Astrocyte (in vitro differentiated cells and primary cell): ENCODE measurements at regions not wholly inside any gene's neighbourhood (a gene's known extent, or its start where the extent isn't known, plus 50 kb on each side); places are given as distances from the start of the nearest gene placed in this dataset.

Source experiments
- DNase-seq: peaks from one replicate; pipeline ENCODE4 v3.0.0-alpha.2; 2010; ENCODE audit warnings: low read depth
- FAIRE-seq: peaks from 2 replicates; lab custom pipeline; 2011; peaks lifted over from hg19 to GRCh38; lab: Jason Lieb, UNC
- H2AFZ ChIP-seq: 2 replicates; pipeline ENCODE4 v1.6.0; 2012; ENCODE audit warnings: low read depth, low read length, inconsistent platforms
- H3K27ac ChIP-seq: 2 replicates; pipeline ENCODE4 v1.5.1; 2011; ENCODE audit warnings: low read depth, low read length, inconsistent platforms
- H3K27me3 ChIP-seq: 2 replicates; pipeline ENCODE4 v1.6.0; 2011; ENCODE audit warnings: low read length, inconsistent platforms; ENCODE audit not compliant: insufficient read depth
- H3K36me3 ChIP-seq: 2 replicates; pipeline ENCODE4 v1.5.1; 2011; ENCODE audit warnings: low read length, inconsistent platforms; ENCODE audit not compliant: insufficient read depth
- H3K4me1 ChIP-seq: 2 replicates; pipeline ENCODE4 v1.5.1; 2011; ENCODE audit warnings: low read length, inconsistent platforms; ENCODE audit not compliant: insufficient read depth
- H3K4me2 ChIP-seq: 2 replicates; pipeline ENCODE4 v1.6.0; 2012; ENCODE audit warnings: low read length, inconsistent platforms
- H3K4me3 ChIP-seq: 2 replicates; pipeline ENCODE4 v1.5.1; 2011; ENCODE audit warnings: low read depth, mild to moderate bottlenecking, low read length, inconsistent platforms; ENCODE audit not compliant: insufficient read depth
- H3K79me2 ChIP-seq: 2 replicates; pipeline ENCODE4 v1.6.0; 2012; ENCODE audit warnings: mild to moderate bottlenecking, low read length, inconsistent platforms; ENCODE audit not compliant: insufficient read depth
- H3K9ac ChIP-seq: 2 replicates; pipeline ENCODE4 v1.6.0; 2012; ENCODE audit warnings: mild to moderate bottlenecking, low read length, inconsistent platforms
- H3K9me3 ChIP-seq: 2 replicates; pipeline ENCODE4 v1.5.1; 2012; ENCODE audit warnings: low read depth, mild to moderate bottlenecking, low read length, inconsistent platforms; ENCODE audit not compliant: insufficient read depth
- H4K20me1 ChIP-seq: 2 replicates; pipeline ENCODE4 v1.6.0; 2012; ENCODE audit warnings: low read length, inconsistent platforms; ENCODE audit not compliant: insufficient read depth
- H3K27ac Mint-ChIP-seq: one replicate; pipeline ENCODE4 v1.8.0; 2021; ENCODE audit warnings: mild to moderate bottlenecking, mixed read lengths; ENCODE audit not compliant: unreplicated experiment
- H3K27me3 Mint-ChIP-seq: one replicate; pipeline ENCODE4 v1.8.0; 2021; ENCODE audit warnings: low read depth, mixed read lengths; ENCODE audit not compliant: unreplicated experiment
- H3K36me3 Mint-ChIP-seq: one replicate; pipeline ENCODE4 v1.8.0; 2021; ENCODE audit warnings: low read depth, mixed read lengths; ENCODE audit not compliant: unreplicated experiment
- H3K4me1 Mint-ChIP-seq: one replicate; pipeline ENCODE4 v1.8.0; 2021; ENCODE audit warnings: low read depth, mixed read lengths; ENCODE audit not compliant: unreplicated experiment
- H3K4me3 Mint-ChIP-seq: one replicate; pipeline ENCODE4 v1.8.0; 2021; ENCODE audit warnings: mild to moderate bottlenecking, moderate library complexity, mixed read lengths; ENCODE audit not compliant: unreplicated experiment
- H3K9me3 Mint-ChIP-seq: one replicate; pipeline ENCODE4 v1.8.0; 2021; ENCODE audit warnings: mild to moderate bottlenecking, mixed read lengths; ENCODE audit not compliant: unreplicated experiment
- EZH2 ChIP-seq: IDR thresholded peaks from 2 replicates; pipeline ENCODE4 v1.6.1; 2012; ENCODE audit warnings: mild to moderate bottlenecking, low read length, inconsistent platforms; ENCODE audit not compliant: insufficient read depth
- TF ChIP-seq, protein P1 (sequence below): IDR thresholded peaks from 2 replicates; pipeline ENCODE4 v1.5.1; 2011; ENCODE audit warnings: low read depth, mild to moderate bottlenecking, inconsistent platforms, low read length, moderate library complexity; ENCODE audit not compliant: insufficient read depth

DNA sequence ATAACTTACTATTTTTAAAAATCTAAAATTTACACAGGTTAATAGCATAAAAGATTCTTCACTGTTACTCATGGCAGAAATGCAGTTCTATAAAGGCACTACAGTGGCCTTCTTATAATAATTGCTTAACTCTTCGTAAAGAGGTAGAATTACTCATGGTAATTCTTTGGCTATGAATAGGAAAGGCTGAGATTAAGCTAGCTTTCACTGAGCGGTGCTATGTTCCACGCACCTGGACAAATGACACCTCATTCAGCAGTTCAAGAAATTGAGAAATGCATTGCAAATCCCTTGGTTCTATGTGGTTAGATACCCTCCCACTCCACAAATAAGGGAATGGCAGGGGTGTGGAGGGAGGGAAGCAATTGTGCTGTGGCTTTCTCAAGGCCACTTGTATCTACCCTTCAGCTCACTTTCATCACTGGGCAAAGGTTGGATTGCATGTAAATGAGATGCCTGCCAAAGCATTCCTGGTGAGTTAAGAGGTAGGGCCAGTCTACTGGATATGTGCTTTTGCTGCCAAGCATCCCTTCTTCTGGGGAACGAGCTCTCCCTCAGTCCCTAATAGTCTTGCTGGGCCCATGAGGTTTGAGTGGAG, 210.9 kb downstream of the TEX36 start:
- no peaks in the 10 kb centered on the region for H3K79me2 ChIP-seq
- no peak for DNase-seq
- no peaks in the 10 kb centered on the region for H3K36me3 ChIP-seq
- no peak overlapping the region for H2AFZ ChIP-seq
- no peaks in the 10 kb centered on the region for H3K4me1 ChIP-seq
- H3K27ac ChIP-seq, result no peak overlapping the region
- Mint-ChIP-seq H3K9me3 (peaks cover 2% of the 10 kb centered on the region), H3K36me3 (no peaks in the 10 kb centered on the region), H3K27me3 (peaks cover 9% of the 10 kb centered on the region), H3K4me1 (no peaks in the 10 kb centered on the region), H3K27ac (no peak overlapping the region), H3K4me3 (no peak overlapping the region)
- H3K27me3 ChIP-seq, result peaks cover 6% of the 10 kb centered on the region
- no peak overlapping the region for H3K4me3 ChIP-seq
- H4K20me1 ChIP-seq, result no peaks in the 10 kb centered on the region
- TF ChIP-seq, protein P1, sequence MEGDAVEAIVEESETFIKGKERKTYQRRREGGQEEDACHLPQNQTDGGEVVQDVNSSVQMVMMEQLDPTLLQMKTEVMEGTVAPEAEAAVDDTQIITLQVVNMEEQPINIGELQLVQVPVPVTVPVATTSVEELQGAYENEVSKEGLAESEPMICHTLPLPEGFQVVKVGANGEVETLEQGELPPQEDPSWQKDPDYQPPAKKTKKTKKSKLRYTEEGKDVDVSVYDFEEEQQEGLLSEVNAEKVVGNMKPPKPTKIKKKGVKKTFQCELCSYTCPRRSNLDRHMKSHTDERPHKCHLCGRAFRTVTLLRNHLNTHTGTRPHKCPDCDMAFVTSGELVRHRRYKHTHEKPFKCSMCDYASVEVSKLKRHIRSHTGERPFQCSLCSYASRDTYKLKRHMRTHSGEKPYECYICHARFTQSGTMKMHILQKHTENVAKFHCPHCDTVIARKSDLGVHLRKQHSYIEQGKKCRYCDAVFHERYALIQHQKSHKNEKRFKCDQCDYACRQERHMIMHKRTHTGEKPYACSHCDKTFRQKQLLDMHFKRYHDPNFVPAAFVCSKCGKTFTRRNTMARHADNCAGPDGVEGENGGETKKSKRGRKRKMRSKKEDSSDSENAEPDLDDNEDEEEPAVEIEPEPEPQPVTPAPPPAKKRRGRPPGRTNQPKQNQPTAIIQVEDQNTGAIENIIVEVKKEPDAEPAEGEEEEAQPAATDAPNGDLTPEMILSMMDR, result no peak
- no peak for TF ChIP-seq EZH2
- peaks cover 3% of the 10 kb centered on the region for H3K9me3 ChIP-seq
- no peak for FAIRE-seq
- H3K9ac ChIP-seq, result no peak overlapping the region
- H3K4me2 ChIP-seq, result no peak overlapping the region

DNA sequence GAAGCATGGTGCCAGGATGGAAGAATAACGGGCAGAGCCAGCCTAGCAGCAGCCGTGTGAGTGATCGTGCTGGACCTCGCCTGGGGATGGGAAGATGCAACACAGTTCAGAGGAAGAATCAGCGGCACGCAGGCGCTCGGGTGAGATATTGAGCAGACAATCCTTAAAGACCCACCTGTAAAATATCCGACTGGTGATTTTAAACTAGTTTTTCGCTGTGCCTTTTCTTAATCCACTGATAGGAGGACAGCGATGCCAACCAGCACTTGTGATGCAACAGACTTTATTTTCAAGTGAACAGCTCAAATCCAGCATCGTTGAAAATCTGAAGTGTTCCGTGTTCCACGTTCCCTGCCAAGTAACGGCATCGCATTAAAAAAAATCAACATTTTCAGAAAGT, 214.7 kb downstream of the TEX36 start:
- no peaks in the 10 kb centered on the region for H4K20me1 ChIP-seq
- no peaks in the 10 kb centered on the region for H3K4me1 ChIP-seq
- no peaks in the 10 kb centered on the region for H3K79me2 ChIP-seq
- no peak overlapping the region for H3K4me2 ChIP-seq
- H3K36me3 Mint-ChIP-seq, result no peaks in the 10 kb centered on the region
- FAIRE-seq (no peak), DNase-seq (no peak)
- no peak overlapping the region for H3K9ac ChIP-seq
- no peak overlapping the region for H3K27ac ChIP-seq
- no peak overlapping the region for H3K4me3 ChIP-seq
- H3K36me3 ChIP-seq, result no peaks in the 10 kb centered on the region
- no peak overlapping the region for H3K27ac Mint-ChIP-seq
- no peak overlapping the region for H3K4me3 Mint-ChIP-seq
- H3K27me3 Mint-ChIP-seq, result peaks cover 12% of the 10 kb centered on the region
- H3K4me1 Mint-ChIP-seq, result no peaks in the 10 kb centered on the region
- H3K27me3 ChIP-seq, result peaks cover 6% of the 10 kb centered on the region
- H2AFZ ChIP-seq, result no peak overlapping the region
- no peaks in the 10 kb centered on the region for H3K9me3 ChIP-seq
- peaks cover 2% of the 10 kb centered on the region for H3K9me3 Mint-ChIP-seq
- TF ChIP-seq, protein P1, result no peak
- no peak for TF ChIP-seq EZH2

DNA sequence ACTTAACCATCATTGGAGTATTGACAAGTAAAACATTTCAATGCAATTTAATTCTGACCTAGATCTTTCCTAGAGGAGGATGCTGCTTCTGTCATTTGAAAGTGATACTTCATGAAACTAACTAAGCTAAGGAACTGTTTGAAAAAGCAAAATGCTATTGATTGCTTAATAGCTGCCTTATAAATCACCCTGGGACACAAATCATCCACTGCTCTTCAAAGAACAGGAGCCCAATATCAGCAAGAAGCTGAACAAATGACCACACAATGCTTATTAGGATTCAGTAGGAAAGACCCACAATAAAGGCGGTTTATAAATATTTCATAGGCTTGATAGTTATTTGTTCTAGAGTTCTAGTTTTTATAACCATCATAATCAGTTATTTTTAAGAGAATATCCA, 216.3 kb downstream of the TEX36 start:
- Mint-ChIP-seq H3K27me3 (peaks cover 16% of the 10 kb centered on the region), H3K36me3 (no peaks in the 10 kb centered on the region), H3K27ac (no peak overlapping the region), H3K9me3 (no peaks in the 10 kb centered on the region), H3K4me3 (no peak overlapping the region), H3K4me1 (no peaks in the 10 kb centered on the region)
- Histone ChIP-seq H3K36me3 (no peaks in the 10 kb centered on the region), H3K4me3 (no peak overlapping the region), H3K9me3 (no peaks in the 10 kb centered on the region), H3K79me2 (no peaks in the 10 kb centered on the region), H3K27me3 (peaks cover 6% of the 10 kb centered on the region), H2AFZ (no peak overlapping the region), H4K20me1 (no peaks in the 10 kb centered on the region), H3K27ac (no peak overlapping the region), H3K4me1 (no peaks in the 10 kb centered on the region), H3K4me2 (no peak overlapping the region), H3K9ac (no peak overlapping the region)
- FAIRE-seq, result no peak
- no peak for TF ChIP-seq EZH2
- TF ChIP-seq, protein P1, result no peak
- DNase-seq, result no peak
